ENCODE measurements at regions not wholly inside any gene's neighbourhood (a gene's known extent, or its start where the extent isn't known, plus 50 kb on each side); places are given as distances from the start of the nearest gene placed in this dataset.

GRCh38 chr3:70899816-70900215 is 587.4 kb upstream of the MDFIC2 start:
- no peaks in the 10 kb centered on the region for H3K4me1 Mint-ChIP-seq
- DNase-seq (ENCODE audit: low spot score in 2 of 2): no peak
- H3K36me3 Mint-ChIP-seq: no peaks in the 10 kb centered on the region
- no peak overlapping the region for H3K4me3 Mint-ChIP-seq
- no peak for ATAC-seq
- no peak overlapping the region for H3K27ac Mint-ChIP-seq
- H3K9me3 Mint-ChIP-seq: no peaks in the 10 kb centered on the region

- no peak for ATAC-seq
- Mint-ChIP-seq H3K27ac (no peak overlapping the region), H3K9me3 (no peaks in the 10 kb centered on the region), H3K4me1 (no peaks in the 10 kb centered on the region), H3K36me3 (no peaks in the 10 kb centered on the region), H3K4me3 (no peak overlapping the region)
- DNase-seq (ENCODE audit: low spot score in 2 of 2): no peak
These were observed 577.6 kb upstream of the MDFIC2 start for GRCh38 chr3:70890020-70890394.

GRCh38 chr3:70889162-70890019 is 577.0 kb upstream of the MDFIC2 start:
- H3K4me1 Mint-ChIP-seq: no peaks in the 10 kb centered on the region
- H3K4me3 Mint-ChIP-seq: no peak overlapping the region
- H3K27ac Mint-ChIP-seq: no peak overlapping the region
- ATAC-seq: peak; percentile 40
- no peak for DNase-seq (ENCODE audit: low spot score in 2 of 2)
- H3K9me3 Mint-ChIP-seq: no peaks in the 10 kb centered on the region
- H3K36me3 Mint-ChIP-seq: no peaks in the 10 kb centered on the region

- H3K9me3 Mint-ChIP-seq: no peaks in the 10 kb centered on the region
- H3K36me3 Mint-ChIP-seq: no peaks in the 10 kb centered on the region
- DNase-seq (ENCODE audit: low spot score in 2 of 2) (no peak), ATAC-seq (no peak)
- H3K27ac Mint-ChIP-seq: no peak overlapping the region
- no peak overlapping the region for H3K4me3 Mint-ChIP-seq
- H3K4me1 Mint-ChIP-seq: no peaks in the 10 kb centered on the region
These were observed 573.2 kb upstream of the MDFIC2 start for GRCh38 chr3:70885636-70886035.

GRCh38 chr3:70882104-70882503 is 569.7 kb upstream of the MDFIC2 start:
- ATAC-seq (no peak), DNase-seq (ENCODE audit: low spot score in 2 of 2) (no peak)
- Mint-ChIP-seq H3K4me3 (no peak overlapping the region), H3K27ac (no peak overlapping the region), H3K36me3 (no peaks in the 10 kb centered on the region), H3K4me1 (no peaks in the 10 kb centered on the region), H3K9me3 (peaks cover 3% of the 10 kb centered on the region)

- no peak for DNase-seq (ENCODE audit: low spot score in 2 of 2)
- Mint-ChIP-seq H3K9me3 (peaks cover 3% of the 10 kb centered on the region), H3K4me3 (no peak overlapping the region), H3K36me3 (no peaks in the 10 kb centered on the region), H3K27ac (no peak overlapping the region), H3K4me1 (no peaks in the 10 kb centered on the region)
- no peak for ATAC-seq
These were observed 568.0 kb upstream of the MDFIC2 start for GRCh38 chr3:70880421-70880820.

- DNase-seq (ENCODE audit: low spot score in 2 of 2) (no peak), ATAC-seq (no peak)
- Mint-ChIP-seq H3K9me3 (peaks cover 6% of the 10 kb centered on the region), H3K4me3 (no peak overlapping the region), H3K27ac (no peak overlapping the region), H3K4me1 (no peaks in the 10 kb centered on the region), H3K36me3 (no peaks in the 10 kb centered on the region)
These were observed 563.7 kb upstream of the MDFIC2 start for GRCh38 chr3:70876154-70876553.

GRCh38 chr3:70874196-70874595 is 561.8 kb upstream of the MDFIC2 start:
- peaks cover 6% of the 10 kb centered on the region for H3K9me3 Mint-ChIP-seq
- no peak overlapping the region for H3K27ac Mint-ChIP-seq
- H3K36me3 Mint-ChIP-seq: no peaks in the 10 kb centered on the region
- no peak for ATAC-seq
- H3K4me3 Mint-ChIP-seq: no peak overlapping the region
- DNase-seq (ENCODE audit: low spot score in 2 of 2): no peak
- no peaks in the 10 kb centered on the region for H3K4me1 Mint-ChIP-seq

GRCh38 chr3:70873686-70874085 is 561.2 kb upstream of the MDFIC2 start:
- no peak overlapping the region for H3K27ac Mint-ChIP-seq
- no peaks in the 10 kb centered on the region for H3K36me3 Mint-ChIP-seq
- H3K4me1 Mint-ChIP-seq: no peaks in the 10 kb centered on the region
- peaks cover 3% of the 10 kb centered on the region for H3K9me3 Mint-ChIP-seq
- ATAC-seq (no peak), DNase-seq (ENCODE audit: low spot score in 2 of 2) (no peak)
- H3K4me3 Mint-ChIP-seq: no peak overlapping the region

GRCh38 chr3:70871909-70872656 is 559.6 kb upstream of the MDFIC2 start:
- Mint-ChIP-seq H3K36me3 (no peaks in the 10 kb centered on the region), H3K4me3 (no peak overlapping the region), H3K4me1 (no peaks in the 10 kb centered on the region), H3K27ac (no peak overlapping the region), H3K9me3 (peaks cover 3% of the 10 kb centered on the region)
- ATAC-seq (no peak), DNase-seq (ENCODE audit: low spot score in 2 of 2) (no peak)

GRCh38 chr3:70870576-70870975 is 558.1 kb upstream of the MDFIC2 start:
- ATAC-seq (no peak), DNase-seq (ENCODE audit: low spot score in 2 of 2) (no peak)
- no peaks in the 10 kb centered on the region for H3K36me3 Mint-ChIP-seq
- H3K4me1 Mint-ChIP-seq: no peaks in the 10 kb centered on the region
- H3K4me3 Mint-ChIP-seq: no peak overlapping the region
- H3K9me3 Mint-ChIP-seq: peaks cover 3% of the 10 kb centered on the region
- no peak overlapping the region for H3K27ac Mint-ChIP-seq

GRCh38 chr3:70868561-70868960 is 556.1 kb upstream of the MDFIC2 start:
- Mint-ChIP-seq H3K9me3 (peaks cover 3% of the 10 kb centered on the region), H3K4me1 (no peaks in the 10 kb centered on the region), H3K36me3 (no peaks in the 10 kb centered on the region), H3K27ac (no peak overlapping the region), H3K4me3 (no peak overlapping the region)
- ATAC-seq: no peak
- no peak for DNase-seq (ENCODE audit: low spot score in 2 of 2)

- ATAC-seq (no peak), DNase-seq (ENCODE audit: low spot score in 2 of 2) (no peak)
- Mint-ChIP-seq H3K4me1 (no peaks in the 10 kb centered on the region), H3K4me3 (no peak overlapping the region), H3K9me3 (no peaks in the 10 kb centered on the region), H3K27ac (no peak overlapping the region), H3K36me3 (no peaks in the 10 kb centered on the region)
These were observed 550.6 kb upstream of the MDFIC2 start for GRCh38 chr3:70863049-70863448.

GRCh38 chr3:70861855-70862254 is 549.4 kb upstream of the MDFIC2 start:
- H3K36me3 Mint-ChIP-seq: no peaks in the 10 kb centered on the region
- H3K27ac Mint-ChIP-seq: no peak overlapping the region
- DNase-seq (ENCODE audit: low spot score in 2 of 2) (no peak), ATAC-seq (no peak)
- H3K4me1 Mint-ChIP-seq: peaks cover 1% of the 10 kb centered on the region
- H3K9me3 Mint-ChIP-seq: no peaks in the 10 kb centered on the region
- no peak overlapping the region for H3K4me3 Mint-ChIP-seq

- Mint-ChIP-seq H3K27ac (no peak overlapping the region), H3K4me1 (peaks cover 7% of the 10 kb centered on the region), H3K9me3 (no peaks in the 10 kb centered on the region), H3K36me3 (no peaks in the 10 kb centered on the region), H3K4me3 (no peak overlapping the region)
- ATAC-seq (no peak), DNase-seq (ENCODE audit: low spot score in 2 of 2) (no peak)
These were observed 548.8 kb upstream of the MDFIC2 start for GRCh38 chr3:70861234-70861633.

GRCh38 chr3:70857916-70858315 is 545.5 kb upstream of the MDFIC2 start:
- Mint-ChIP-seq H3K27ac (no peak overlapping the region), H3K36me3 (no peaks in the 10 kb centered on the region), H3K4me1 (peaks cover 10% of the 10 kb centered on the region), H3K4me3 (no peak overlapping the region), H3K9me3 (no peaks in the 10 kb centered on the region)
- no peak for ATAC-seq
- DNase-seq (ENCODE audit: low spot score in 2 of 2): no peak
